Fibroblast of pulmonary artery (primary cell): ENCODE measurements at regions not wholly inside any gene's neighbourhood (a gene's known extent, or its start where the extent isn't known, plus 50 kb on each side); places are given as distances from the start of the nearest gene placed in this dataset.

Experiments
- DNase-seq: peaks from one replicate; pipeline ENCODE4 v3.0.0-alpha.2; 2010; ENCODE audit warnings: low read depth
- H3K4me3 ChIP-seq: replicated peaks from 2 replicates; pipeline ENCODE4 v1.5.1; 2011; ENCODE audit warnings: low read depth, mild to moderate bottlenecking, control low read depth, low read length, moderate library complexity
- CTCF ChIP-seq: IDR thresholded peaks from 2 replicates; pipeline ENCODE4 v1.5.1; 2011; ENCODE audit warnings: mild to moderate bottlenecking, control low read depth, low read length, inconsistent platforms; ENCODE audit errors: missing control alignments

DNA sequence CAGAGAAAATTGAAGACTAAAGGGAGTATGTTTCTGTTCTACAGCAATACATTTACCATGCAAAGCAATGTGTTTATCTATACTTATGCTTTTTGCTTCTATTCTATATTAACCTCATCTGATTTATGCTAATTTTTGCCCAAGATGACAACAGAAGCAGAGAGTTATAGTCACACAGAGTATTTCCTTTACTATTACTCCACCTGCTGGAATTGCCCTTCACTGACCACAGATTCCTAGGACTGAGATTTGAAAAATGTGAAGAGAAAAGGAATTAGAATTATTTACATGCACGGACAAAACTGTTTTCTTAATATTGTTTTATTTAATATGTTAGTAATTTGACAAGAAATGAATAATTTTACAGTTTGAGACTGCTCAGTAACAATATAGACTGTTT, 745.6 kb downstream of the VGLL3 start:
- no peak overlapping the region for H3K4me3 ChIP-seq
- DNase-seq = no peak
- no peak for TF ChIP-seq CTCF

GRCh38 chr3:86244905-86245304, 746.0 kb downstream of the VGLL3 start:
- H3K4me3 ChIP-seq = no peak overlapping the region
- TF ChIP-seq CTCF = no peak
- DNase-seq = no peak

GRCh38 chr3:86239946-86240345, 751.0 kb downstream of the VGLL3 start:
- DNase-seq = no peak
- no peak for TF ChIP-seq CTCF

GRCh38 chr3:86234506-86235254, 756.3 kb downstream of the VGLL3 start:
- TF ChIP-seq CTCF = no peak
- DNase-seq = no peak
- no peak overlapping the region for H3K4me3 ChIP-seq

More at GRCh38 chr3:86239946-86240345, 751.0 kb downstream of the VGLL3 start:
- no peak overlapping the region for H3K4me3 ChIP-seq

DNA sequence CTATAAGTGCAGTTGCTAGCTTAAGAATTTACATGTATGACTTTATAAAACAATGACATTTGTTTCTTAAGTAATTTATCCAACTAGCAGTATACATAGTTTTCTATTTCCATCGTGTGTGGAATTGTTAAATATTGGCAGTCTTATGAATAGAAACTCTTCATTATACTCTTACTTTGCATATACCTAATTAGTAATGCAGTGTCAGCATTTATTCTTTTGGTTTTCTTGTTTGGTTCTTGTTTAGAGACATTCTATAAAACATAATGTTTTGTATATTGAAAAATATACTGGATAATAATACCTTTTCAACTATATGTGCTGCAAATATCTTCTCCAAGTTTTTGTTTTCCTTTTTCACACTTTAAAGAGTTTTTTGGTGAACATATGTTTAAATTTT, 760.2 kb downstream of the VGLL3 start:
- no peak for DNase-seq
- no peak overlapping the region for H3K4me3 ChIP-seq
- TF ChIP-seq CTCF = no peak

DNA sequence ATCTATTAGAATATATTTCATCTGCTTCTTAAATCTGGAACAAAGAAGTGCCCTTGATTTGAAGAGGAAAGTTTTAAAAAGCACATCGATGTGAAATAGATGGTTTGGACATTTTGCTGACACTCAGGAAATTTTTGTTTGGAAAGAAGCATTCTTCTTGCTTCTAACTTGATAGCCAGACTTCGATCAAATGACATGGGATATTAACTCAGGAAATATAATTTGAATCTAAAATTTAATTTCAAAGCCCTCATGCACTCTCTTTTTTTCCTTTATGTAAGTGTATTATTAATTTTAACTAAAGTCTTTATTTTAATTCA, 761.2 kb downstream of the VGLL3 start:
- H3K4me3 ChIP-seq = no peak overlapping the region

More for the DNA sequence above, 761.2 kb downstream of the VGLL3 start:
- DNase-seq = no peak
- no peak for TF ChIP-seq CTCF
